ENCODE measurements at regions not wholly inside any gene's neighbourhood (a gene's known extent, or its start where the extent isn't known, plus 50 kb on each side); places are given as distances from the start of the nearest gene placed in this dataset.

DNA sequence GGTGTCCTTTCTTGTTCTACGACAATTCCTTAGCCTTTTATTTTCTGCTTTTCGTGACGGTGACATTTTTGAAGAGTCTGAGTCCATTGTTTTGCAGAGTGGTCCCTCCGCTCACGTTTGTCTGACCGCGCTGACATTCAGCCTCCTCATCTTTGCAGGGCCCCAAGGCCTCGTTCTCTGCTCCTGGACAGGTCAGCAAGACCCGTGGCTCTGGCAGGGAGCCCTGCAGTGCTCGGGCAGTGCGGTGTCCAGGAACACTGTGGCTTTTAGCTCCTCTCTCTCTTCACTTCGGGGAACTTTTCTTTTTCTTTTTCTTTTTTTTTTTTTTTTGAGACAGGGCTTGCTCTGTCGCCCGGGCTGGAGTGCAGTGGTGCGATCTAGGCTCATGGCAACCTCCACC is 142.5 kb downstream of the DNAJB6 start:
- TF ChIP-seq POLR2A (IDR thresholded peaks at IDR 0.05; ENCODE audit: low read depth, low read length) (no peak), TAF1 (IDR thresholded peaks at IDR 0.05; ENCODE audit: borderline replicate concordance, low read depth, low read length) (no peak), POLR2AphosphoS5 (IDR thresholded peaks at IDR 0.05; ENCODE audit: low read depth, low read length) (no peak)

Measured in GM12892 (cell line).